H1 (cell line): ENCODE measurements at regions not wholly inside any gene's neighbourhood (a gene's known extent, or its start where the extent isn't known, plus 50 kb on each side); places are given as distances from the start of the nearest gene placed in this dataset.

ENCODE experiments used
- CTCF ChIA-PET: fragments of 300-600 bp; sonication (Branson Sonifier 250); formaldehyde crosslinking; loops from one replicate; lab custom pipeline; 2021; ENCODE audit not compliant: partially characterized antibody; lab: Charles Lee
- POLR2A ChIA-PET: fragments of 300-600 bp; sonication (Branson Sonifier 250); formaldehyde crosslinking; loops from one replicate; lab custom pipeline; 2021; ENCODE audit warnings: inconsistent platforms; ENCODE audit not compliant: partially characterized antibody; lab: Charles Lee
- DNase-seq, 2 experiments: peaks; one replicate each; pipeline versions ENCODE4 v3.0.0 to v3.0.0-alpha.2; 2010 to 2022; ENCODE audit warnings: low spot score in 2 of 2, low read depth in 1 of 2, mixed read lengths in 1 of 2
- FAIRE-seq: peaks from 2 replicates; lab custom pipeline; 2011; peaks lifted over from hg19 to GRCh38; lab: Jason Lieb, UNC
- H2AFZ ChIP-seq: 2 replicates; pipeline ENCODE4 v1.8.1; 2012; ENCODE audit warnings: low read length, inconsistent platforms
- H2AK5ac ChIP-seq: 2 replicates; pipeline ENCODE4 v1.6.1; 2013; ENCODE audit warnings: low read depth, low read length
- H2BK120ac ChIP-seq: replicated peaks from 2 replicates; pipeline ENCODE3; 2013; ENCODE audit warnings: low read depth, low read length, inconsistent platforms
- H2BK12ac ChIP-seq: 2 replicates; pipeline ENCODE4 v1.6.1; 2013; ENCODE audit warnings: low read depth, low read length
- H2BK15ac ChIP-seq: 2 replicates; pipeline ENCODE4 v1.6.1; 2013; ENCODE audit warnings: low read length
- H2BK20ac ChIP-seq: 2 replicates; pipeline ENCODE4 v1.6.1; 2013; ENCODE audit warnings: low read length
- H2BK5ac ChIP-seq: 2 replicates; pipeline ENCODE4 v1.6.1; 2013; ENCODE audit warnings: low read depth, low read length
- H3K14ac ChIP-seq: 2 replicates; pipeline ENCODE4 v1.6.1; 2013; ENCODE audit warnings: inconsistent platforms; ENCODE audit not compliant: insufficient read length
- H3K18ac ChIP-seq: 2 replicates; pipeline ENCODE4 v1.6.1; 2013; ENCODE audit warnings: low read length; ENCODE audit errors: extremely low read depth
- H3K23ac ChIP-seq: 2 replicates; pipeline ENCODE4 v1.6.1; 2013; ENCODE audit warnings: inconsistent platforms; ENCODE audit not compliant: insufficient read length
- H3K23me2 ChIP-seq: 2 replicates; pipeline ENCODE4 v1.6.1; 2013; ENCODE audit warnings: low read depth, low read length
- H3K27ac ChIP-seq: 2 replicates; pipeline ENCODE4 v1.6.1; 2011; ENCODE audit warnings: low read depth, low read length, inconsistent platforms
- H3K27me3 ChIP-seq, 4 experiments: replicated peaks in 1 of 4; 1 replicate in 1 of 4; 2 replicates in 3 of 4; pipeline versions ENCODE4 v1.6.1 to v1.8.1; 2011 to 2013; ENCODE audit warnings: low read length in 3 of 4, mild to moderate bottlenecking in 3 of 4, inconsistent platforms in 2 of 4, mixed read lengths in 2 of 4, moderate library complexity in 1 of 4; ENCODE audit not compliant: control insufficient read depth in 3 of 4, insufficient read depth in 3 of 4; ENCODE audit errors: extremely low read depth in 1 of 4
- H3K36me3 ChIP-seq, 4 experiments: 2 replicates each; pipeline versions ENCODE4 v1.6.1 to v1.8.1; 2011 to 2013; ENCODE audit warnings: mild to moderate bottlenecking in 4 of 4, low read length in 3 of 4, moderate library complexity in 2 of 4, control low read depth in 1 of 4, inconsistent platforms in 1 of 4; ENCODE audit not compliant: insufficient read depth in 4 of 4, control insufficient read depth in 2 of 4
- H3K4ac ChIP-seq: replicated peaks from 2 replicates; pipeline ENCODE3; 2013; ENCODE audit warnings: low read length, low read depth, mixed read lengths, inconsistent platforms; ENCODE audit not compliant: insufficient read length
- H3K4me1 ChIP-seq, 4 experiments: replicated peaks in 1 of 4; 1 replicate in 1 of 4; 2 replicates in 3 of 4; pipeline versions ENCODE4 v1.6.1 to v1.8.1; 2011 to 2013; ENCODE audit warnings: low read length in 3 of 4, inconsistent platforms in 2 of 4, mixed read lengths in 1 of 4; ENCODE audit not compliant: insufficient read depth in 4 of 4, control insufficient read depth in 3 of 4
- H3K4me2 ChIP-seq, 2 experiments: 2 replicates each; pipeline versions ENCODE4 v1.6.1 to v1.8.1; 2011 to 2013; ENCODE audit warnings: low read depth in 2 of 2, low read length in 2 of 2, control low read depth in 1 of 2, inconsistent platforms in 1 of 2, mild to moderate bottlenecking in 1 of 2; ENCODE audit not compliant: insufficient read depth in 1 of 2
- H3K4me3 ChIP-seq, 4 experiments: fragments of 200-600, 300-600 bp in 1 of 4; sonication (generic), shearing (Covaris generic), sonication (Bioruptor Twin) in 1 of 4; 2 replicates each; pipeline versions ENCODE4 v1.5.1 to v1.8.1; 2011 to 2016; ENCODE audit warnings: low read length in 4 of 4, low read depth in 3 of 4, control low read depth in 2 of 4, inconsistent platforms in 2 of 4, mild to moderate bottlenecking in 2 of 4, mixed read lengths in 1 of 4, moderate library complexity in 1 of 4; ENCODE audit not compliant: insufficient read depth in 2 of 4; ENCODE audit errors: extremely low read depth in 1 of 4
- H3K56ac ChIP-seq: replicated peaks from 2 replicates; pipeline ENCODE3; 2013; ENCODE audit warnings: low read depth, mild to moderate bottlenecking, mixed read lengths, low read length, inconsistent platforms; ENCODE audit not compliant: insufficient read length
- H3K79me1 ChIP-seq: 2 replicates; pipeline ENCODE4 v1.6.1; 2013; ENCODE audit warnings: low read depth, low read length, control low read depth
- H3K79me2 ChIP-seq, 2 experiments: 2 replicates each; pipeline versions ENCODE4 v1.6.1 to v1.8.1; 2012 to 2013; ENCODE audit warnings: low read length in 2 of 2, mild to moderate bottlenecking in 2 of 2, inconsistent platforms in 1 of 2; ENCODE audit not compliant: insufficient read depth in 2 of 2, control insufficient read depth in 1 of 2
- H3K9ac ChIP-seq, 4 experiments: replicated peaks in 1 of 4; 1 replicate in 1 of 4; 2 replicates in 3 of 4; pipeline versions ENCODE4 v1.6.1 to v1.8.1; 2011 to 2013; ENCODE audit warnings: low read depth in 3 of 4, low read length in 3 of 4, control low read depth in 2 of 4, mild to moderate bottlenecking in 2 of 4, moderate library complexity in 2 of 4, inconsistent platforms in 1 of 4; ENCODE audit errors: extremely low read depth in 1 of 4
- H3K9me3 ChIP-seq, 2 experiments: 2 replicates each; pipeline versions ENCODE4 v1.6.1 to v1.8.1; 2012 to 2013; ENCODE audit warnings: mild to moderate bottlenecking in 2 of 2, moderate library complexity in 2 of 2, control low read depth in 1 of 2, inconsistent platforms in 1 of 2, low read depth in 1 of 2, low read length in 1 of 2, mixed read lengths in 1 of 2; ENCODE audit not compliant: insufficient read depth in 2 of 2
- H4K20me1 ChIP-seq, 2 experiments: replicated peaks in 1 of 2; 2 replicates each; pipeline versions ENCODE3 to v1.8.1; 2011 to 2013; ENCODE audit warnings: inconsistent platforms in 2 of 2, low read length in 2 of 2, mild to moderate bottlenecking in 1 of 2; ENCODE audit not compliant: insufficient read depth in 2 of 2, control insufficient read depth in 1 of 2
- H4K5ac ChIP-seq: 2 replicates; pipeline ENCODE4 v1.6.1; 2013; ENCODE audit warnings: low read length, low read depth, mixed read lengths, inconsistent platforms; ENCODE audit not compliant: insufficient read length
- H4K8ac ChIP-seq: 2 replicates; pipeline ENCODE4 v1.8.0; 2013; ENCODE audit warnings: mild to moderate bottlenecking, moderate library complexity, low read length, inconsistent platforms; ENCODE audit not compliant: insufficient read depth; ENCODE audit errors: extremely low read depth
- H4K91ac ChIP-seq: replicated peaks from 2 replicates; pipeline ENCODE3; 2013; ENCODE audit warnings: low read length, mixed read lengths, inconsistent platforms; ENCODE audit not compliant: insufficient read length
- ASH2L ChIP-seq: fragments of 200-600, 300-600 bp; sonication (generic); IDR thresholded peaks from one replicate; pipeline ENCODE4 v1.7.1; 2017; ENCODE audit warnings: low read length
- BACH1 ChIP-seq: IDR thresholded peaks from 2 replicates; pipeline ENCODE4 v1.6.1; 2012; ENCODE audit warnings: low read length, improper control_type of control experiment
- CTBP2 ChIP-seq: IDR thresholded peaks from 2 replicates; pipeline ENCODE4 v1.7.0; 2011; ENCODE audit warnings: borderline replicate concordance, mild to moderate bottlenecking, moderate library complexity, mixed read lengths, low read length; ENCODE audit not compliant: insufficient read depth, insufficient read length
- GABPA ChIP-seq: IDR thresholded peaks from 2 replicates; pipeline ENCODE4 v1.6.1; 2011; ENCODE audit warnings: mild to moderate bottlenecking, low read length, moderate library complexity, borderline replicate concordance; ENCODE audit not compliant: insufficient read depth
- KDM1A ChIP-seq: fragments of 200-600, 300-600 bp; sonication (generic); IDR thresholded peaks from 2 replicates; pipeline ENCODE4 v1.7.1; 2016; ENCODE audit warnings: mild to moderate bottlenecking, low read length, borderline replicate concordance
- KDM5A ChIP-seq: fragments of 200-600 bp; IDR thresholded peaks from 2 replicates; pipeline ENCODE4 v1.7.1; 2012; ENCODE audit warnings: mild to moderate bottlenecking, low read length, inconsistent platforms, mixed read lengths
- MAFK ChIP-seq: IDR thresholded peaks from 2 replicates; pipeline ENCODE4 v1.6.1; 2012; ENCODE audit warnings: low read depth, mild to moderate bottlenecking, improper control_type of control experiment, low read length
- RNF2 ChIP-seq: fragments of 200-900, 300-1000 bp; sonication (generic); IDR thresholded peaks from 2 replicates; pipeline ENCODE4 v1.7.1; 2016; ENCODE audit warnings: borderline replicate concordance, low read depth, mild to moderate bottlenecking, antibody characterized with exemption, low read length; ENCODE audit not compliant: poor library complexity, severe bottlenecking; ENCODE audit errors: missing control alignments
- SIRT6 ChIP-seq: IDR thresholded peaks from one replicate; pipeline ENCODE4 v1.7.1; 2012; ENCODE audit warnings: low read length, inconsistent platforms
- SIX5 ChIP-seq: IDR thresholded peaks from 2 replicates; pipeline ENCODE4 v1.6.1; 2011; ENCODE audit warnings: mild to moderate bottlenecking, low read depth, low read length
- YY1 ChIP-seq: IDR thresholded peaks from 2 replicates; pipeline ENCODE4 v1.6.1; 2011; ENCODE audit warnings: low read depth, mild to moderate bottlenecking, low read length
- WGBS, 2 experiments: shearing (Covaris generic) in 1 of 2; methylation state at CpG; one replicate each; pipeline versions ENCODE4 v1.1.6 to v1.1.7; 2013 to 2015; ENCODE audit warnings: low lambda C conversion rate in 2 of 2, mixed read lengths in 2 of 2, inconsistent platforms in 1 of 2, low coverage in 1 of 2, missing lambda C conversion rate in 1 of 2; ENCODE audit not compliant: insufficient replicate concordance in 2 of 2, insufficient coverage in 1 of 2, insufficient read length in 1 of 2; ENCODE audit errors: extremely low coverage in 1 of 2, missing lambda C conversion rate in 1 of 2; 5-methylcytosine and 5-hydroxymethylcytosine counted together
- TF ChIP-seq, protein P1 (sequence below): IDR thresholded peaks from 2 replicates; pipeline ENCODE4 v1.6.1; 2012; ENCODE audit warnings: inconsistent platforms

DNA sequence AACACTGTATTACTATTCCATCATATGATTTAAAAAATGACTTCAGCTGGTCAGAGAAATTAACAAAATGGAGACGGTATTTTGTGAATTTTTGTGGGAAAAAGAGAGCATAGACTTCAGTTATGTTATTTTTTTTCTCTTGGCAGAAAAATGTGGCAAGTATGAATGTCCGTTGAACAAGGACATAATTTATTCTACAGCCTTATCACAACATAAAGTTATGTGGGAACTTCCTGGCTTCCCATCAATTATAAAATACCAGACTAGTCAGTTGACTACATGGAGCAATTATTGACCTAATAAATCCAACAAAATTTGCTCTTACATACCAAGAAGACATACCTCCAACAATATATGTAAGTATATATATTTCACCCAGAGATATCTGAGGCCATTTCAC is 88.6 kb upstream of the PPP1R3A start:
- DNase-seq (no peak), FAIRE-seq (no peak)
- ChIA-PET POLR2A (no interaction called here), CTCF (no interaction called here)
- no peak overlapping the region for H3K18ac ChIP-seq
- 93% methylated on average over 2 of the region's 2 CpGs; no CpG with 5 or more reads in 1 of the 2 experiments for WGBS, 2 experiments
- no peak for TF ChIP-seq SIRT6
- no peak for TF ChIP-seq MAFK
- TF ChIP-seq SIX5: no peak
- TF ChIP-seq GABPA: no peak
- no peak for TF ChIP-seq RNF2
- TF ChIP-seq, protein P1, sequence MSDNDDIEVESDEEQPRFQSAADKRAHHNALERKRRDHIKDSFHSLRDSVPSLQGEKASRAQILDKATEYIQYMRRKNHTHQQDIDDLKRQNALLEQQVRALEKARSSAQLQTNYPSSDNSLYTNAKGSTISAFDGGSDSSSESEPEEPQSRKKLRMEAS: no peak
- TF ChIP-seq YY1: no peak
- no peak for TF ChIP-seq ASH2L
- TF ChIP-seq CTBP2: no peak
- no peak for TF ChIP-seq BACH1
- TF ChIP-seq KDM5A: no peak
- no peak for TF ChIP-seq KDM1A
- H2AFZ ChIP-seq: no peak overlapping the region
- H3K4me2 ChIP-seq: no peak overlapping the region
- no peak overlapping the region for H3K27ac ChIP-seq
- no peak overlapping the region for H2BK20ac ChIP-seq
- H3K79me2 ChIP-seq: no peaks in the 10 kb centered on the region
- no peak overlapping the region for H2BK15ac ChIP-seq
- no peak overlapping the region for H2BK120ac ChIP-seq
- H3K23me2 ChIP-seq: no peaks in the 10 kb centered on the region
- no peak overlapping the region for H3K23ac ChIP-seq
- H3K9me3 ChIP-seq: no peaks in the 10 kb centered on the region
- no peak overlapping the region for H3K56ac ChIP-seq
- H3K4me1 ChIP-seq: no peaks in the 10 kb centered on the region
- H3K27me3 ChIP-seq: no peaks in the 10 kb centered on the region; a peak in 1 of 7 replicates
- no peak overlapping the region for H3K9ac ChIP-seq
- H3K4ac ChIP-seq: no peak overlapping the region
- no peak overlapping the region for H4K91ac ChIP-seq
- no peak overlapping the region for H2BK12ac ChIP-seq
- H4K8ac ChIP-seq: no peak overlapping the region
- no peak overlapping the region for H2AK5ac ChIP-seq
- H4K5ac ChIP-seq: no peak overlapping the region
- no peak overlapping the region for H2BK5ac ChIP-seq
- H3K4me3 ChIP-seq: no peak overlapping the region
- H3K79me1 ChIP-seq: no peaks in the 10 kb centered on the region
- H3K14ac ChIP-seq: no peak overlapping the region
- H3K36me3 ChIP-seq: no peaks in the 10 kb centered on the region
- H4K20me1 ChIP-seq: no peaks in the 10 kb centered on the region
